ENCODE measurements at regions not wholly inside any gene's neighbourhood (a gene's known extent, or its start where the extent isn't known, plus 50 kb on each side); places are given as distances from the start of the nearest gene placed in this dataset.

DNA sequence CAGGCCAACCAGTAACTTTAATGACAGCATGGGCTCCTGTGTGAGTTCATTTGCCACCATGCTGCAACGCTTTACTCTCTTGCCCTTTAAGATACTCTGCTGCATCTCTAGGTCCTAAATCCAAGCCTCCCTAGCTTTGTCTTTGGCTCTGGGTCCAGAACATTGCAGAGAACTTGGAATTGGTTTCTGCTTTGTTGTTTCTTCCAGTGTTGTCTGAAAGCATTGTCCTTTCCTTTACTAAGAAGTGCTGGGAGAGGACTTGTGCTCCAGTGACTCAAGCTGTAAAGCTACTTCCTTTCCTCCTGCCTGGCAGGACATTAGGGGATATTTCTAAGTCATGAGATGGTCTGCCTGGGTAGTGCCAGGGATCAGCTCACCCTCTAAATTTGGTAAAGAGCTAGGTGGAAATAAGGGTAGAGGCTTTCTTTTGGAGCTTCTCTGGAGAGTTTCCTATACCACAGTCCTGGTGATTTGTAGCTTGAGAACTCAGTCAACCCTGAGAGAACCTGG, 202.5 kb upstream of the CADM1 start:
- Histone ChIP-seq H3K9ac (ENCODE audit: low read length) (no peak overlapping the region), H3K27ac (ENCODE audit: low read length) (no peak overlapping the region), H3F3A (ENCODE audit: insufficient read depth, low read length, poor library complexity, severe bottlenecking) (no peaks in the 10 kb centered on the region), H3K27me3 (ENCODE audit: insufficient read depth, low read depth, low read length) (no peaks in the 10 kb centered on the region), H3K79me2 (replicated peaks; ENCODE audit: insufficient read depth, low read length) (no peaks in the 10 kb centered on the region), H2AFZ (ENCODE audit: low read depth, low read length) (no peak overlapping the region), H3K36me3 (ENCODE audit: insufficient read depth, low read length) (no peaks in the 10 kb centered on the region), H3K4me2 (ENCODE audit: low read length) (no peak overlapping the region), H4K20me1 (ENCODE audit: insufficient read depth) (no peaks in the 10 kb centered on the region), H3K9me2 (ENCODE audit: insufficient read depth, low read length) (no peaks in the 10 kb centered on the region), H3K9me3 (ENCODE audit: low read length) (no peaks in the 10 kb centered on the region), H3K4me3 (ENCODE audit: low read length) (no peak overlapping the region)
- TF ChIP-seq SMC3 (conservative IDR thresholded peaks at IDR 0.05; ENCODE audit: poor library complexity), result no peak
- TF ChIP-seq RAD21 (conservative IDR thresholded peaks at IDR 0.05), result no peak
- TF ChIP-seq POLR2AphosphoS5 (IDR thresholded peaks at IDR 0.05), result no peak
- TF ChIP-seq REST (IDR thresholded peaks at IDR 0.05; ENCODE audit: borderline replicate concordance), result no peak
- no peak for TF ChIP-seq MXI1 (conservative IDR thresholded peaks at IDR 0.05; ENCODE audit: poor library complexity, severe bottlenecking)
- TF ChIP-seq EP300 (conservative IDR thresholded peaks at IDR 0.05; ENCODE audit: poor library complexity, severe bottlenecking), result no peak
- no peak for TF ChIP-seq CTCF (IDR thresholded peaks at IDR 0.05; ENCODE audit: poor library complexity, severe bottlenecking)
- TF ChIP-seq EZH2 (IDR thresholded peaks at IDR 0.05; ENCODE audit: borderline replicate concordance, insufficient read depth, low read length, poor library complexity, severe bottlenecking), result no peak

- Histone ChIP-seq H3K9ac (ENCODE audit: low read length) (no peak overlapping the region), H3K9me3 (ENCODE audit: low read length) (no peaks in the 10 kb centered on the region), H2AFZ (ENCODE audit: low read depth, low read length) (no peak overlapping the region), H3F3A (ENCODE audit: insufficient read depth, low read length, poor library complexity, severe bottlenecking) (no peaks in the 10 kb centered on the region), H3K79me2 (replicated peaks; ENCODE audit: insufficient read depth, low read length) (no peaks in the 10 kb centered on the region), H3K9me2 (ENCODE audit: insufficient read depth, low read length) (no peaks in the 10 kb centered on the region), H3K4me3 (ENCODE audit: low read length) (no peak overlapping the region), H3K27me3 (ENCODE audit: insufficient read depth, low read depth, low read length) (no peaks in the 10 kb centered on the region), H3K27ac (ENCODE audit: low read length) (no peak overlapping the region), H3K36me3 (ENCODE audit: insufficient read depth, low read length) (no peaks in the 10 kb centered on the region), H3K4me2 (ENCODE audit: low read length) (no peak overlapping the region), H4K20me1 (ENCODE audit: insufficient read depth) (no peaks in the 10 kb centered on the region)
- TF ChIP-seq MXI1 (conservative IDR thresholded peaks at IDR 0.05; ENCODE audit: poor library complexity, severe bottlenecking) (no peak), RAD21 (conservative IDR thresholded peaks at IDR 0.05) (no peak), REST (IDR thresholded peaks at IDR 0.05; ENCODE audit: borderline replicate concordance) (no peak), CTCF (IDR thresholded peaks at IDR 0.05; ENCODE audit: poor library complexity, severe bottlenecking) (no peak), TAF1 (IDR thresholded peaks at IDR 0.05; ENCODE audit: low read depth) (no peak), SMC3 (conservative IDR thresholded peaks at IDR 0.05; ENCODE audit: poor library complexity) (no peak), EZH2 (IDR thresholded peaks at IDR 0.05; ENCODE audit: borderline replicate concordance, insufficient read depth, low read length, poor library complexity, severe bottlenecking) (no peak), POLR2AphosphoS5 (IDR thresholded peaks at IDR 0.05) (no peak), EP300 (conservative IDR thresholded peaks at IDR 0.05; ENCODE audit: poor library complexity, severe bottlenecking) (no peak)
Measured at GRCh38 chr11:115705200-115705599, 201.0 kb upstream of the CADM1 start.

All from neural cell (in vitro differentiated cells).